Omental fat pad (tissue), 3 donors: ENCODE measurements at regions not wholly inside any gene's neighbourhood (a gene's known extent, or its start where the extent isn't known, plus 50 kb on each side); places are given as distances from the start of the nearest gene placed in this dataset.
A peak's percentile ranks its signal among the peaks of the same experiment; 100 is the strongest.

Experiments used
- ATAC-seq: fragments of 150-250 bp; one replicate; pipeline ENCODE4 v1.9.1; 2016; ENCODE audit warnings: mild to moderate bottlenecking, moderate library complexity; ENCODE audit not compliant: low FRiP score
- DNase-seq: peaks from one replicate; pipeline ENCODE4 v3.0.0-alpha.2; 2019; ENCODE audit warnings: low spot score
- TF ChIP-seq, protein P1 (sequence below), 3 donors: fragments of 450-650 bp; IDR thresholded peaks; one replicate each; pipeline ENCODE4 v1.5.1; 2016 to 2017; ENCODE audit warnings: antibody characterized with exemption in 3 of 3, mild to moderate bottlenecking in 3 of 3, moderate library complexity in 2 of 3

- no peak for DNase-seq
- TF ChIP-seq, protein P1, sequence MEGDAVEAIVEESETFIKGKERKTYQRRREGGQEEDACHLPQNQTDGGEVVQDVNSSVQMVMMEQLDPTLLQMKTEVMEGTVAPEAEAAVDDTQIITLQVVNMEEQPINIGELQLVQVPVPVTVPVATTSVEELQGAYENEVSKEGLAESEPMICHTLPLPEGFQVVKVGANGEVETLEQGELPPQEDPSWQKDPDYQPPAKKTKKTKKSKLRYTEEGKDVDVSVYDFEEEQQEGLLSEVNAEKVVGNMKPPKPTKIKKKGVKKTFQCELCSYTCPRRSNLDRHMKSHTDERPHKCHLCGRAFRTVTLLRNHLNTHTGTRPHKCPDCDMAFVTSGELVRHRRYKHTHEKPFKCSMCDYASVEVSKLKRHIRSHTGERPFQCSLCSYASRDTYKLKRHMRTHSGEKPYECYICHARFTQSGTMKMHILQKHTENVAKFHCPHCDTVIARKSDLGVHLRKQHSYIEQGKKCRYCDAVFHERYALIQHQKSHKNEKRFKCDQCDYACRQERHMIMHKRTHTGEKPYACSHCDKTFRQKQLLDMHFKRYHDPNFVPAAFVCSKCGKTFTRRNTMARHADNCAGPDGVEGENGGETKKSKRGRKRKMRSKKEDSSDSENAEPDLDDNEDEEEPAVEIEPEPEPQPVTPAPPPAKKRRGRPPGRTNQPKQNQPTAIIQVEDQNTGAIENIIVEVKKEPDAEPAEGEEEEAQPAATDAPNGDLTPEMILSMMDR (IDR thresholded peaks at IDR 0.05) = no peak
- ATAC-seq = peak; percentile 83
These were observed 832.3 kb downstream of the LTN1 start for GRCh38 chr21:28160378-28160777.

DNA sequence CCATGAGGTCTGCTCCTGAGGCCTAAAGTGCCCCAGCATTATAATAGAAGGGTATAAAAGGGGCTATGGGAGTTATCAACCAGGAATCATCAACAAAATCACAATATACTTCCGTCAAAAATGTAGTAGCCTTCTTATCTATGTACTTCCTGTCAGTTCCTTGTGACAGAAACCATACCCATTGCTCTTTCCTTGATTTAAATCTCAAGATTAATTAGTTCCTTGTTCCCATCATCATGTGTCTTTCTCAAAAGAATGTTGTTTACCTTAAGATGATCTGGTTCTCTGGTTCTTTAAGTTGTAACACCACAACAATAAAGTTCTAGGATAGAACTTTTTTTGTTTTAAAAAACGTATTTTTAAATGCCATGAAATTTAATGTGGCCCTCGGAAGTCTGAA, 833.3 kb downstream of the LTN1 start:
- TF ChIP-seq, protein P1 (IDR thresholded peaks at IDR 0.05) = no peak
- ATAC-seq (no peak), DNase-seq (no peak)

DNA sequence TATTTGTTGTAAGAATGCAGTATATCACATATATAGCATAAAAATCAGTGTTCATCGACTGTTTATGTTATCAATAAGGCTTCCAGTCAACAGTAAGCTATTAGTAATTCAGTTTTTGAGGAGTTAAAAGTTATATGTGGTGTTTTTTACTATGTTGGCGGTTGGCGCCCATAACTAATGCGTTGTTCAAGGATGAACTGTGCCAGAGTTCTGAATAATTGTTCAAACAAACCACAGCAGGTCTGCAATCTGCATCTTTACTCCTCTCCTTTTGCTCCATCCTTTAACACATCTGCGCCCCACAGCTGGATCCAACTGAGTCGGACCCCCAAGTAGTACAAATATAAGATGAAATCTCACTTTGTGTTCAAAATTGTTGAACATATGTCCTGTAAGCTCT, 836.1 kb downstream of the LTN1 start:
- no peak for ATAC-seq
- DNase-seq = no peak
- TF ChIP-seq, protein P1 (IDR thresholded peaks at IDR 0.05) = no peak

DNA sequence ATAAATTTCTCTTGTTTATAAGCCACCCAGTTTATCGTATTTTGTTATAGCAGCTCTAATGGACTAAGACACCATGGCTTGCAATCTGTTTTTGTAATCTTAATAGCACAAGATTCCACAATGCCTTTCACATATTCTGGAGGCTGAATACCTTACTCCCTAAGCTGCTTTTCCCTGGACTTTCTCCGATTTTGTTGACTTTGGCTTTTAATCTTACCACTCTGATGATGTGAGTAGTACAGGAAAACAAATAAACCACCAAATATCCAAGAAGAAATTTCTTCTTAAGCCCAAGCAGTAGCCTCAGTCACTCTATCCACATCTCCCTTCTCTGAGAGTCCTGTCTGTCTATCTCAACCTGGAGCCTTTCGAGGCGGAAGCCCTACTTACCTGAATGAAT, 838.6 kb downstream of the LTN1 start:
- TF ChIP-seq, protein P1 (IDR thresholded peaks at IDR 0.05) = no peak
- ATAC-seq (no peak), DNase-seq (no peak)

DNA sequence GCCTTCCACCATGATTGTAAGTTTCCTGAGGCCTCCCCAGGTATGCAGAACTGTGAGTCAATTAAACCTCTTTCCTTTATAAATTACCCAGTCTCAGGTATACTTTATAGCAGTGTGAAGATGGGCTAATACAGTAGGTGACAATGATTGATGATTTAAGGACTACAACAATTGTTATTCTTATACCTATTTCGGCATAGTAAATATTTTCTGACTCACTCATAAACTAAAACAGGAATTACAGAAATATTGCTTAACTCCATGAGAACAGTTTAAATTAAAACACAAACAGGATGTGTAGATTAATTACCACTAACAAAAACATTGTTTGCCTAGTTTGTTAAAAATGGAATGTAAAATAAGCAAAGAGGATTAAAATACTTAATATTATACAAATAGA, 839.9 kb downstream of the LTN1 start:
- TF ChIP-seq, protein P1 (IDR thresholded peaks at IDR 0.05) = no peak
- ATAC-seq (no peak), DNase-seq (no peak)

DNA sequence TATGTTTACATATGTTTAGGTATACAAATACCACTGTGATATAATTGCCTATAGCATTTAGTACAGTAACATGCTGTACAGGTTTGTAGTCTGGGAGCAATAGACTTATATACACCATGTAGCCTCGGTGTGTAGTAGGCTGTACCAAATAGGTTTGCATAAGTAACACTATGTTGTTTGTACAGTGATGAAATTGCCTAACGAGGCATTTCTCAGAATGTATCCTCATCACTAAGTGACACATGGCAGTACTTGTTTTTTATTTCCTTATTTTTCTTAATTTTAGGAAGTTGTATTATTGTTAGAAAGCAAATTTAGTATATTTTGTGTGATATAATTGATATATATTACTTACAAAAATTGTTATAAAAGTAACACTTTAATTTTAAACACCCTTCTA, 840.9 kb downstream of the LTN1 start:
- DNase-seq (no peak), ATAC-seq (no peak)
- TF ChIP-seq, protein P1 (IDR thresholded peaks at IDR 0.05) = no peak

DNA sequence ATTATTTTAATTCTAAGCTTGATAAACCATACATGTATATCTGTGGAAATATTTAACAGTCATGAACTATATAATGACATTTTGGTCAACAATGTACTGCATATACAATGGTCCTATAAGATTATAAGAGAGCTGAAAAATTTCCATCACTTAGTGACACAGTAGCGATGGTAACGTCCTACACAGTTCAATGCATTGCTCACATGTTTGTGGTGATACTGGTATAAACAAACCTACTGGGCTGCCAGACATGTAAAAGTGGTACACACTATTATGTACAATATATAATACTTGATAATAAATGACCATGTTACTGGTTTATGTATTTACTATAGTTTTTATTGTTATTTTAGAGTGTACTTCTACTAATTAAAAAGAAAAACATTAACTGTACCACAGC, 841.9 kb downstream of the LTN1 start:
- ATAC-seq (no peak), DNase-seq (no peak)
- TF ChIP-seq, protein P1 (IDR thresholded peaks at IDR 0.05) = no peak
